NCI-H2196 (cell line): ENCODE measurements at regions not wholly inside any gene's neighbourhood (a gene's known extent, or its start where the extent isn't known, plus 50 kb on each side); places are given as distances from the start of the nearest gene placed in this dataset.
"Not testable (repeated sequence)": the region's sequence is repeated elsewhere in the genome, so short reads cannot be mapped to it uniquely, and the experiment has no call there.

Experiments used
- DNase-seq: peaks from one replicate; lab custom pipeline; 2025; ENCODE audit not compliant: unreplicated experiment; lab: John Stamatoyannopoulos, UW

- DNase-seq = no peak
Measured at GRCh38 chr13:54004026-54004699, 975.5 kb downstream of the OLFM4 start.

GRCh38 chr13:54016542-54016941 is 987.9 kb downstream of the OLFM4 start:
- no peak for DNase-seq

GRCh38 chr13:54018485-54018884 is 989.9 kb downstream of the OLFM4 start:
- no peak for DNase-seq

GRCh38 chr13:54029226-54029625 is 1000.6 kb downstream of the OLFM4 start:
- DNase-seq = no peak

- DNase-seq = no peak
Measured at GRCh38 chr13:54029720-54030119, 1001.1 kb downstream of the OLFM4 start.

GRCh38 chr13:54033323-54033861 is 1004.8 kb downstream of the OLFM4 start:
- DNase-seq = no peak

- DNase-seq = no peak
Measured at GRCh38 chr13:54034047-54034446, 1005.4 kb downstream of the OLFM4 start.

GRCh38 chr13:54057416-54057815 is 1028.8 kb downstream of the OLFM4 start:
- DNase-seq = not testable (repeated sequence)

GRCh38 chr13:54069958-54070357 is 1041.3 kb downstream of the OLFM4 start:
- DNase-seq = not testable (repeated sequence)

GRCh38 chr13:54077569-54077968 is 1049.0 kb downstream of the OLFM4 start:
- no peak for DNase-seq

- DNase-seq = no peak
Measured at GRCh38 chr13:54078271-54078870, 1049.8 kb downstream of the OLFM4 start.

- not testable (repeated sequence) for DNase-seq
Measured at GRCh38 chr13:54082309-54082708, 1053.7 kb downstream of the OLFM4 start.

- DNase-seq = no peak
Measured at GRCh38 chr13:54091884-54092283, 1063.3 kb downstream of the OLFM4 start.

- DNase-seq = no peak
Measured at GRCh38 chr13:54092686-54093085, 1064.1 kb downstream of the OLFM4 start.

- no peak for DNase-seq
Measured at GRCh38 chr13:54110597-54110996, 1082.0 kb downstream of the OLFM4 start.

- DNase-seq = no peak
Measured at GRCh38 chr13:54124700-54125099, 1096.1 kb downstream of the OLFM4 start.

GRCh38 chr13:54130931-54131330 is 1102.3 kb downstream of the OLFM4 start:
- not testable (repeated sequence) for DNase-seq

GRCh38 chr13:54131433-54131832 is 1102.8 kb downstream of the OLFM4 start:
- DNase-seq = not testable (repeated sequence)

- not testable (repeated sequence) for DNase-seq
Measured at GRCh38 chr13:54132127-54132526, 1103.5 kb downstream of the OLFM4 start.

GRCh38 chr13:54132720-54133119 is 1104.1 kb downstream of the OLFM4 start:
- DNase-seq = not testable (repeated sequence)

- no peak for DNase-seq
Measured at GRCh38 chr13:54133746-54134145, 1105.1 kb downstream of the OLFM4 start.

GRCh38 chr13:54144828-54145227 is 1116.2 kb downstream of the OLFM4 start:
- no peak for DNase-seq
